MM.1S (cell line): ENCODE measurements at regions not wholly inside any gene's neighbourhood (a gene's known extent, or its start where the extent isn't known, plus 50 kb on each side); places are given as distances from the start of the nearest gene placed in this dataset.

Experiments
- DNase-seq: peaks from one replicate; pipeline ENCODE4 v3.0.0-alpha.2; 2015
- H2AFZ ChIP-seq: fragments of 300-600 bp; sonication (generic); 2 replicates; pipeline ENCODE4 v1.6.0; 2016; ENCODE audit warnings: antibody characterized with exemption, low read length
- H3F3A ChIP-seq: fragments of 300-600 bp; sonication (generic); 2 replicates; pipeline ENCODE4 v1.6.1; 2016; ENCODE audit warnings: mild to moderate bottlenecking, antibody characterized with exemption, low read length, moderate library complexity, mixed read lengths; ENCODE audit not compliant: insufficient read depth
- H3K27ac ChIP-seq: fragments of 300-600 bp; sonication (generic); 2 replicates; pipeline ENCODE4 v1.5.1; 2016; ENCODE audit warnings: mild to moderate bottlenecking, low read length
- H3K27me3 ChIP-seq: fragments of 300-600 bp; sonication (generic); replicated peaks from 2 replicates; pipeline ENCODE4 v1.6.0; 2016; ENCODE audit warnings: low read length; ENCODE audit not compliant: insufficient read depth
- H3K36me3 ChIP-seq: fragments of 300-600 bp; sonication (generic); replicated peaks from 2 replicates; pipeline ENCODE4 v1.6.1; 2016; ENCODE audit warnings: mild to moderate bottlenecking, low read length, mixed read lengths; ENCODE audit not compliant: insufficient read depth
- H3K4me1 ChIP-seq: fragments of 300-600 bp; sonication (generic); 2 replicates; pipeline ENCODE4 v1.6.1; 2016; ENCODE audit warnings: low read length, mixed read lengths
- H3K4me2 ChIP-seq: fragments of 300-600 bp; sonication (generic); 2 replicates; pipeline ENCODE4 v1.6.0; 2016; ENCODE audit warnings: low read depth, low read length
- H3K4me3 ChIP-seq: fragments of 300-600 bp; sonication (generic); 2 replicates; pipeline ENCODE4 v1.5.1; 2016; ENCODE audit warnings: low read length, mixed read lengths
- H3K79me2 ChIP-seq: fragments of 300-600 bp; sonication (generic); 2 replicates; pipeline ENCODE4 v1.6.1; 2016; ENCODE audit warnings: mixed run types, low read length, mixed read lengths
- H3K9ac ChIP-seq: fragments of 300-600 bp; sonication (generic); 2 replicates; pipeline ENCODE4 v1.6.1; 2016; ENCODE audit warnings: low read length, mixed read lengths
- H3K9me2 ChIP-seq: fragments of 300-600 bp; sonication (generic); replicated peaks from 2 replicates; pipeline ENCODE4 v1.6.1; 2016; ENCODE audit warnings: mild to moderate bottlenecking, low read length, mixed read lengths; ENCODE audit not compliant: insufficient read depth
- H3K9me3 ChIP-seq: fragments of 300-600 bp; sonication (generic); replicated peaks from 2 replicates; pipeline ENCODE4 v1.6.1; 2016; ENCODE audit warnings: mild to moderate bottlenecking, low read length, mixed read lengths; ENCODE audit not compliant: insufficient read depth
- H4K20me1 ChIP-seq: fragments of 300-600 bp; sonication (generic); 2 replicates; pipeline ENCODE4 v1.6.1; 2016; ENCODE audit warnings: mild to moderate bottlenecking, low read length, moderate library complexity, mixed read lengths; ENCODE audit not compliant: insufficient read depth
- CTCF ChIP-seq: fragments of 300-600 bp; sonication (generic); IDR thresholded peaks from 2 replicates; pipeline ENCODE4 v1.5.1; 2016; ENCODE audit warnings: antibody characterized with exemption, low read length, mixed read lengths
- EZH2 ChIP-seq: fragments of 300-600 bp; sonication (generic); optimal IDR thresholded peaks from 2 replicates; pipeline ENCODE3; 2017; ENCODE audit warnings: low read depth, mild to moderate bottlenecking, antibody characterized with exemption, low read length, mixed read lengths
- EZH2phosphoT487 ChIP-seq: fragments of 300-600 bp; sonication (generic); IDR thresholded peaks from 2 replicates; pipeline ENCODE4 v1.6.1; 2018; ENCODE audit warnings: antibody characterized with exemption, low read length

GRCh38 chr13:22077764-22078163 lies 406.9 kb downstream of the FGF9 start:
- no peaks in the 10 kb centered on the region for H3K9me2 ChIP-seq
- H3K27me3 ChIP-seq = no peaks in the 10 kb centered on the region
- H2AFZ ChIP-seq = no peak overlapping the region
- H3K4me2 ChIP-seq = no peak overlapping the region
- H3F3A ChIP-seq = no peaks in the 10 kb centered on the region
- no peaks in the 10 kb centered on the region for H4K20me1 ChIP-seq
- no peaks in the 10 kb centered on the region for H3K79me2 ChIP-seq
- no peaks in the 10 kb centered on the region for H3K9me3 ChIP-seq
- H3K9ac ChIP-seq = no peak overlapping the region
- H3K4me3 ChIP-seq = no peak overlapping the region
- H3K4me1 ChIP-seq = no peaks in the 10 kb centered on the region
- no peaks in the 10 kb centered on the region for H3K36me3 ChIP-seq
- DNase-seq = no peak
- TF ChIP-seq EZH2 (no peak), CTCF (no peak), EZH2phosphoT487 (no peak)
- H3K27ac ChIP-seq = no peak overlapping the region

GRCh38 chr13:22079961-22080360 lies 409.1 kb downstream of the FGF9 start:
- no peak overlapping the region for H3K27ac ChIP-seq
- no peaks in the 10 kb centered on the region for H3K27me3 ChIP-seq
- no peaks in the 10 kb centered on the region for H3K9me3 ChIP-seq
- TF ChIP-seq EZH2 (no peak), CTCF (no peak), EZH2phosphoT487 (no peak)
- H3K36me3 ChIP-seq = no peaks in the 10 kb centered on the region
- no peak overlapping the region for H3K9ac ChIP-seq
- DNase-seq = no peak
- H2AFZ ChIP-seq = no peak overlapping the region
- no peaks in the 10 kb centered on the region for H3K4me1 ChIP-seq
- no peaks in the 10 kb centered on the region for H3F3A ChIP-seq
- no peak overlapping the region for H3K4me2 ChIP-seq
- no peak overlapping the region for H3K4me3 ChIP-seq
- H3K79me2 ChIP-seq = no peaks in the 10 kb centered on the region
- no peaks in the 10 kb centered on the region for H3K9me2 ChIP-seq
- H4K20me1 ChIP-seq = no peaks in the 10 kb centered on the region

- H3K9me2 ChIP-seq = no peaks in the 10 kb centered on the region
- DNase-seq = no peak
- H3K9ac ChIP-seq = no peak overlapping the region
- H3K27me3 ChIP-seq = no peaks in the 10 kb centered on the region
- H3F3A ChIP-seq = no peaks in the 10 kb centered on the region
- H3K27ac ChIP-seq = no peak overlapping the region
- no peaks in the 10 kb centered on the region for H3K79me2 ChIP-seq
- TF ChIP-seq EZH2phosphoT487 (no peak), CTCF (no peak), EZH2 (no peak)
- H3K4me3 ChIP-seq = no peak overlapping the region
- no peaks in the 10 kb centered on the region for H4K20me1 ChIP-seq
- no peaks in the 10 kb centered on the region for H3K36me3 ChIP-seq
- no peak overlapping the region for H2AFZ ChIP-seq
- no peak overlapping the region for H3K4me2 ChIP-seq
- no peaks in the 10 kb centered on the region for H3K9me3 ChIP-seq
- no peaks in the 10 kb centered on the region for H3K4me1 ChIP-seq
Observed at GRCh38 chr13:22080832-22081231, 410.0 kb downstream of the FGF9 start.

GRCh38 chr13:22081430-22081829 lies 410.6 kb downstream of the FGF9 start:
- no peak overlapping the region for H3K27ac ChIP-seq
- no peaks in the 10 kb centered on the region for H3K9me3 ChIP-seq
- no peak for TF ChIP-seq CTCF
- TF ChIP-seq EZH2phosphoT487 = no peak
- TF ChIP-seq EZH2 = no peak
- DNase-seq = no peak
- no peaks in the 10 kb centered on the region for H3F3A ChIP-seq
- H3K79me2 ChIP-seq = no peaks in the 10 kb centered on the region
- H3K27me3 ChIP-seq = no peaks in the 10 kb centered on the region
- H3K9ac ChIP-seq = no peak overlapping the region
- no peaks in the 10 kb centered on the region for H4K20me1 ChIP-seq
- no peak overlapping the region for H3K4me3 ChIP-seq
- no peak overlapping the region for H3K4me2 ChIP-seq
- H3K9me2 ChIP-seq = no peaks in the 10 kb centered on the region
- no peak overlapping the region for H2AFZ ChIP-seq
- no peaks in the 10 kb centered on the region for H3K36me3 ChIP-seq
- no peaks in the 10 kb centered on the region for H3K4me1 ChIP-seq
